Calu3 (cell line): ENCODE measurements at regions not wholly inside any gene's neighbourhood (a gene's known extent, or its start where the extent isn't known, plus 50 kb on each side); places are given as distances from the start of the nearest gene placed in this dataset.

Experiments used
- BruUV-seq: library from RNA; stranded (reverse); fragments of 400-500 nt; replicated peaks from 2 replicates; lab custom pipeline; 2021; lab: Mats Ljungman, UMichigan
- CTCF ChIA-PET: fragments of 300-600 bp; sonication (Branson Sonifier 250); formaldehyde crosslinking; loops from one replicate; lab custom pipeline; 2022; ENCODE audit warnings: antibody characterized with exemption; lab: Charles Lee
- DNase-seq: peaks from one replicate; pipeline ENCODE4 v3.0.0; 2022
- H3K27ac Mint-ChIP-seq: one replicate; pipeline ENCODE4 v1.8.0; 2022; ENCODE audit warnings: mixed read lengths; ENCODE audit not compliant: unreplicated experiment
- H3K27me3 Mint-ChIP-seq: one replicate; pipeline ENCODE4 v1.8.0; 2022; ENCODE audit warnings: mixed read lengths; ENCODE audit not compliant: unreplicated experiment
- H3K36me3 Mint-ChIP-seq: one replicate; pipeline ENCODE4 v1.8.0; 2022; ENCODE audit warnings: mild to moderate bottlenecking, moderate library complexity, mixed read lengths; ENCODE audit not compliant: insufficient read depth, unreplicated experiment
- H3K4me1 Mint-ChIP-seq: one replicate; pipeline ENCODE4 v1.8.0; 2022; ENCODE audit warnings: mild to moderate bottlenecking, low read depth, mixed read lengths; ENCODE audit not compliant: unreplicated experiment
- H3K4me3 Mint-ChIP-seq: one replicate; pipeline ENCODE4 v1.8.0; 2022; ENCODE audit warnings: mild to moderate bottlenecking, low read depth, moderate library complexity, mixed read lengths; ENCODE audit not compliant: unreplicated experiment
- H3K9me3 Mint-ChIP-seq: one replicate; pipeline ENCODE4 v1.8.0; 2022; ENCODE audit warnings: low read depth, mixed read lengths; ENCODE audit not compliant: unreplicated experiment
- intact Hi-C: fragments of 100-400 bp; cut with micrococcal nuclease; formaldehyde crosslinking; loops from one replicate; pipeline ENCODE4 v1.10.0; 2022; ENCODE audit not compliant: unreplicated experiment
- TF ChIP-seq, protein P1 (sequence below): fragments of 200-600 bp; IDR thresholded peaks from one replicate; pipeline ENCODE4 v1.8.0; 2022; ENCODE audit warnings: antibody characterized with exemption; ENCODE audit not compliant: unreplicated experiment

DNA sequence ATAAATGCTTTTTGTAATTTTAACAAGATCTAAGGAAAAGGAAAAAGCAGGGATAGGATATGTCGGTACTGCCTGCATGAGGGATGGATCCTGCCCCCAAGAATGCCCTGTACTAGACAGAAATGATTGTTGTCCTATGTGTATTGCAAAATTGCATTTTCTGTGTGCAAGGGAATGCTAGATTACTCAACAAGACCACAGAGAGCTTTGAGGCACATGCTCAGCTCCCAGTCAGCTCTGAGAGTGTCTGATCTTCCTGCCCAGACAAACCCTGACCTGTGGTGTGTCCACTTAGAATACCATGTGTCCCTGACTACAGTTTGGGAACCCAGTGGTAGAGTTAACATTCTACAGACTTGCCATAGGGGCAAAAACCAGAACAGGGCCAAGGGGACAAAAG lies 129.2 kb upstream of the PAK3 start:
- no peaks in the 10 kb centered on the region for H3K36me3 Mint-ChIP-seq
- DNase-seq: no peak
- H3K27me3 Mint-ChIP-seq: no peaks in the 10 kb centered on the region
- no peak overlapping the region for H3K27ac Mint-ChIP-seq
- BruUV-seq: no TSS peak
- no peaks in the 10 kb centered on the region for H3K9me3 Mint-ChIP-seq
- CTCF ChIA-PET: no interaction called here
- H3K4me3 Mint-ChIP-seq: no peak overlapping the region
- intact Hi-C loops: no loop called here
- TF ChIP-seq, protein P1, sequence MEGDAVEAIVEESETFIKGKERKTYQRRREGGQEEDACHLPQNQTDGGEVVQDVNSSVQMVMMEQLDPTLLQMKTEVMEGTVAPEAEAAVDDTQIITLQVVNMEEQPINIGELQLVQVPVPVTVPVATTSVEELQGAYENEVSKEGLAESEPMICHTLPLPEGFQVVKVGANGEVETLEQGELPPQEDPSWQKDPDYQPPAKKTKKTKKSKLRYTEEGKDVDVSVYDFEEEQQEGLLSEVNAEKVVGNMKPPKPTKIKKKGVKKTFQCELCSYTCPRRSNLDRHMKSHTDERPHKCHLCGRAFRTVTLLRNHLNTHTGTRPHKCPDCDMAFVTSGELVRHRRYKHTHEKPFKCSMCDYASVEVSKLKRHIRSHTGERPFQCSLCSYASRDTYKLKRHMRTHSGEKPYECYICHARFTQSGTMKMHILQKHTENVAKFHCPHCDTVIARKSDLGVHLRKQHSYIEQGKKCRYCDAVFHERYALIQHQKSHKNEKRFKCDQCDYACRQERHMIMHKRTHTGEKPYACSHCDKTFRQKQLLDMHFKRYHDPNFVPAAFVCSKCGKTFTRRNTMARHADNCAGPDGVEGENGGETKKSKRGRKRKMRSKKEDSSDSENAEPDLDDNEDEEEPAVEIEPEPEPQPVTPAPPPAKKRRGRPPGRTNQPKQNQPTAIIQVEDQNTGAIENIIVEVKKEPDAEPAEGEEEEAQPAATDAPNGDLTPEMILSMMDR: no peak
- H3K4me1 Mint-ChIP-seq: no peaks in the 10 kb centered on the region

DNA sequence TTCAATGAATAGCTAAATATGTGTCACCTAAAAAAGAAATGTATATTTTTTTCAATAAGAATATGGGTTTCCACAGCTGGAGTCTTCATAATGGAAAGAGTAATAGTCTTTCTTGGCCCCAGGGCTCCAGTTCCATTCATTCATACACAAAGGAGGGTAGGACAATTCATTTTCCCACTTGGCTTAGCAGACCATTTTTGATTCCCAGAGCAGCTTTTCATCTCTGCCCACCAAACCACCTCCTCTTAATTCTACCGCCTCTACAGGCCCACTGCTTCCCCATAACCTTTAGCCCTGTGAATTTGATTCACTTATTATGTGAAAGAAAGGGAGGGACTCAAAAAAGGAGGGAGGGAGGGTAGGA lies 129.9 kb upstream of the PAK3 start:
- intact Hi-C loops: no loop called here
- H3K36me3 Mint-ChIP-seq: no peaks in the 10 kb centered on the region
- H3K9me3 Mint-ChIP-seq: no peaks in the 10 kb centered on the region
- no peak overlapping the region for H3K4me3 Mint-ChIP-seq
- CTCF ChIA-PET: no interaction called here
- TF ChIP-seq, protein P1: no peak
- no TSS peak for BruUV-seq
- DNase-seq: no peak
- H3K4me1 Mint-ChIP-seq: no peaks in the 10 kb centered on the region
- no peak overlapping the region for H3K27ac Mint-ChIP-seq
- no peaks in the 10 kb centered on the region for H3K27me3 Mint-ChIP-seq

DNA sequence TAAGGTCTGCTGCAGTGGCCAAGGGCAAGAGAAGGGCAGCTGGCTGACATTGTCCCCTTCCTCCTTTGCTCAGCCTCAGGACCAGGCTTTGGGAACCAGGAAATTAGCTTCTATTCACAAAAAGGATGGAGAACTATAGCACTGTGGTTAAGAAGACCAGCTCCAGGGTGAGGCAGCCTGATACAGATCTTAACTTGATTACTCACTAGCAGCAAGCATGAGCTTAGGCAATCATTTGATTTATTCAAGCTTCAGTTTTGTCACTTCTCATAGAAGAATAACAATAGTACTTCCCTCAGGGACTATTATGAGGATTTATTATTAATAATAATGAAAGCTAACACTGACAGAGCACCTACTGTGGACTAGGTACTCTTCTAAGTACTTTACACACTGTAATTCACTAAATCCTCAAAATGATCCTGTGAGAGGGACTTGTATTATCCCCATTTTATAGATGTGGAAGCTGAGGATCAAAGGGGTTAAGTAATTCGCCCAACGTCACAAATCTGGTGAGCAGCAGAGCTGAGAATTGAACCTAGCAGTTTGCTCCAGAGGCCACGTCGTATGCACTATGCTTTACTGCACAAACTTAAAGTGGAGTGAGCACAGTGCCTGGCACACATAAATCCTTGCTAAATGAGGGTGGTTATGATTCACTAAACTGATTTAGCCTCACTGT lies 130.4 kb upstream of the PAK3 start:
- H3K27me3 Mint-ChIP-seq: no peaks in the 10 kb centered on the region
- CTCF ChIA-PET: no interaction called here
- no peak overlapping the region for H3K27ac Mint-ChIP-seq
- BruUV-seq: no TSS peak
- DNase-seq: no peak
- H3K9me3 Mint-ChIP-seq: no peaks in the 10 kb centered on the region
- no peak overlapping the region for H3K4me3 Mint-ChIP-seq
- H3K36me3 Mint-ChIP-seq: no peaks in the 10 kb centered on the region
- TF ChIP-seq, protein P1: no peak
- intact Hi-C loops: no loop called here
- no peaks in the 10 kb centered on the region for H3K4me1 Mint-ChIP-seq

DNA sequence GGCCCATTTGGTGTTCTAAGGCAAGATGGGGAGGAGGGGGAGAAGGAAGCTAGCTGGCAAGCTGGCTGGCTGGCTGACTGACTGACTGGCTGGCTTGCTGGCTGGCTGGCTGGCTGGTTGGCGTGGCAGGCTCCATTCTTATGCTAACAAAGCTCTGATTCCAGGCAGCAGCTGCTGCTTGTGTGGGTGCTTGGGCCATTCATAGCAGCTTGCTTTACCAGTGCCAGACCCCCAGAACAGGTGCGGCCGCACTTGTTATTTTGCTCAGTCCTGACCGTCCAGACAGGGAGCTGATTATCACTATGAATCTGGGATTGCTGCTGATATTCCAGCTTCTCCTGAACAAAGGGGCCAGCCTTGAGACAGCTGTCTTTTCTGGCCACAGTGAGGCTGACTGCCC lies 131.2 kb upstream of the PAK3 start:
- intact Hi-C loops: no loop called here
- H3K36me3 Mint-ChIP-seq: no peaks in the 10 kb centered on the region
- H3K4me1 Mint-ChIP-seq: no peaks in the 10 kb centered on the region
- no peak overlapping the region for H3K27ac Mint-ChIP-seq
- no peaks in the 10 kb centered on the region for H3K27me3 Mint-ChIP-seq
- DNase-seq: no peak
- CTCF ChIA-PET: no interaction called here
- H3K4me3 Mint-ChIP-seq: no peak overlapping the region
- BruUV-seq: no TSS peak
- H3K9me3 Mint-ChIP-seq: no peaks in the 10 kb centered on the region
- TF ChIP-seq, protein P1: no peak
